ENCODE measurements at regions not wholly inside any gene's neighbourhood (a gene's known extent, or its start where the extent isn't known, plus 50 kb on each side); places are given as distances from the start of the nearest gene placed in this dataset.

- no peaks in the 10 kb centered on the region for H3K9me3 ChIP-seq (replicated peaks in 1 of 2; ENCODE audit: control insufficient read depth in 1 of 2, insufficient read depth in 1 of 2, low read length in 2 of 2)
- no peaks in the 10 kb centered on the region for H3K27me3 ChIP-seq (ENCODE audit: control insufficient read depth in 2 of 2, insufficient read depth in 2 of 2, low read length in 2 of 2)
- H2AFZ ChIP-seq (ENCODE audit: insufficient read depth, low read depth, low read length, poor library complexity, severe bottlenecking): no peak overlapping the region
- H3K79me2 ChIP-seq (ENCODE audit: insufficient read depth, low read length): no peaks in the 10 kb centered on the region
- H3K4me3 Mint-ChIP-seq: no peak overlapping the region
- H3K4me1 Mint-ChIP-seq: peaks cover 4% of the 10 kb centered on the region
- TF ChIP-seq, protein P1, sequence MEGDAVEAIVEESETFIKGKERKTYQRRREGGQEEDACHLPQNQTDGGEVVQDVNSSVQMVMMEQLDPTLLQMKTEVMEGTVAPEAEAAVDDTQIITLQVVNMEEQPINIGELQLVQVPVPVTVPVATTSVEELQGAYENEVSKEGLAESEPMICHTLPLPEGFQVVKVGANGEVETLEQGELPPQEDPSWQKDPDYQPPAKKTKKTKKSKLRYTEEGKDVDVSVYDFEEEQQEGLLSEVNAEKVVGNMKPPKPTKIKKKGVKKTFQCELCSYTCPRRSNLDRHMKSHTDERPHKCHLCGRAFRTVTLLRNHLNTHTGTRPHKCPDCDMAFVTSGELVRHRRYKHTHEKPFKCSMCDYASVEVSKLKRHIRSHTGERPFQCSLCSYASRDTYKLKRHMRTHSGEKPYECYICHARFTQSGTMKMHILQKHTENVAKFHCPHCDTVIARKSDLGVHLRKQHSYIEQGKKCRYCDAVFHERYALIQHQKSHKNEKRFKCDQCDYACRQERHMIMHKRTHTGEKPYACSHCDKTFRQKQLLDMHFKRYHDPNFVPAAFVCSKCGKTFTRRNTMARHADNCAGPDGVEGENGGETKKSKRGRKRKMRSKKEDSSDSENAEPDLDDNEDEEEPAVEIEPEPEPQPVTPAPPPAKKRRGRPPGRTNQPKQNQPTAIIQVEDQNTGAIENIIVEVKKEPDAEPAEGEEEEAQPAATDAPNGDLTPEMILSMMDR (IDR thresholded peaks at IDR 0.05): no peak
- H3K4me3 ChIP-seq (replicated peaks in 1 of 3; ENCODE audit: low read depth in 2 of 3, low read length in 3 of 3): no peak overlapping the region
- no peaks in the 10 kb centered on the region for H3K36me3 Mint-ChIP-seq
- no peak overlapping the region for H3K4me2 ChIP-seq (replicated peaks; ENCODE audit: extremely low read depth, low read length, poor library complexity, severe bottlenecking)
- intact Hi-C loops (cut with micrococcal nuclease): no loop called here
- H3K27me3 Mint-ChIP-seq (ENCODE audit: low read depth in 3 of 3): no peaks in the 10 kb centered on the region
- H3K27ac ChIP-seq (ENCODE audit: low read depth in 1 of 2, low read length in 2 of 2): no peak overlapping the region
- H3K9ac ChIP-seq (ENCODE audit: insufficient read depth, low read length, poor library complexity, severe bottlenecking): no peak overlapping the region
- no peaks in the 10 kb centered on the region for H3K36me3 ChIP-seq (replicated peaks in 1 of 2; ENCODE audit: control insufficient read depth in 1 of 2, insufficient read depth in 2 of 2, low read length in 2 of 2)
- no peaks in the 10 kb centered on the region for H3K4me1 ChIP-seq (ENCODE audit: control insufficient read depth in 1 of 2, insufficient read depth in 2 of 2, low read length in 2 of 2)
- WGBS (ENCODE audit: insufficient coverage): 100% methylated on average over 2 of the region's 2 CpGs
- H3K27ac Mint-ChIP-seq: no peak overlapping the region
- H3K9me3 Mint-ChIP-seq: peaks cover 0 to 4% (median 0%) of the 10 kb centered on the region in 7 donors
- DNase-seq: no peak
- H4K20me1 ChIP-seq (ENCODE audit: insufficient read depth, low read length): no peaks in the 10 kb centered on the region
Measured at GRCh38 chr2:160696087-160696452, 202.5 kb upstream of the RBMS1 start.

DNA sequence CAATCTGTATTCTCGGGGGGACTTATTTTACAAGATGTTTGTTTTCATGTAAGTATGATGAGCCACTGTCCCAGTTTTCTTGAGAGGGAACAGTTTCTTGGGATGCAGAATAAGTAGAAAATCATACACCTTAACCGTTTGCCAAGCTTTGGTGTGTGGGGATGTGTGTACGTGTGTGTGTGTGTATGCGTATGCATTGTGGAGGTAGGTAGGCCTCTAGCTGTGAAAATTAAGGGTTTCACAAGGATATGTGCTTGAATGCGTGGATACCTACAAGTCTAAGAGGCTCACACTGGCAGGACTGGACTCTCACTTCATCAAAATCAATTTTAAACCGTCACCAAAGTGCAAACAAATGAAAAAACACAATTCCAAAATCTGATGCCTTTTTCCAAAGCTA lies 204.2 kb upstream of the RBMS1 start:
- H3K27ac Mint-ChIP-seq: no peak overlapping the region
- Histone ChIP-seq H3K4me1 (ENCODE audit: control insufficient read depth in 1 of 2, insufficient read depth in 2 of 2, low read length in 2 of 2) (no peaks in the 10 kb centered on the region), H3K9me3 (replicated peaks in 1 of 2; ENCODE audit: control insufficient read depth in 1 of 2, insufficient read depth in 1 of 2, low read length in 2 of 2) (no peaks in the 10 kb centered on the region), H3K27me3 (ENCODE audit: control insufficient read depth in 2 of 2, insufficient read depth in 2 of 2, low read length in 2 of 2) (no peaks in the 10 kb centered on the region), H3K4me2 (replicated peaks; ENCODE audit: extremely low read depth, low read length, poor library complexity, severe bottlenecking) (no peak overlapping the region), H3K79me2 (ENCODE audit: insufficient read depth, low read length) (no peaks in the 10 kb centered on the region), H3K36me3 (replicated peaks in 1 of 2; ENCODE audit: control insufficient read depth in 1 of 2, insufficient read depth in 2 of 2, low read length in 2 of 2) (no peaks in the 10 kb centered on the region), H3K27ac (ENCODE audit: low read depth in 1 of 2, low read length in 2 of 2) (no peak overlapping the region), H3K4me3 (replicated peaks in 1 of 3; ENCODE audit: low read depth in 2 of 3, low read length in 3 of 3) (no peak overlapping the region), H2AFZ (ENCODE audit: insufficient read depth, low read depth, low read length, poor library complexity, severe bottlenecking) (no peak overlapping the region), H3K9ac (ENCODE audit: insufficient read depth, low read length, poor library complexity, severe bottlenecking) (no peak overlapping the region), H4K20me1 (ENCODE audit: insufficient read depth, low read length) (no peaks in the 10 kb centered on the region)
- H3K4me1 Mint-ChIP-seq: peaks cover 9% of the 10 kb centered on the region
- intact Hi-C loops (cut with micrococcal nuclease): no loop called here
- TF ChIP-seq, protein P1 (IDR thresholded peaks at IDR 0.05): no peak
- no peak overlapping the region for H3K4me3 Mint-ChIP-seq
- 92% methylated on average over 2 of the region's 6 CpGs for WGBS (ENCODE audit: insufficient coverage)
- H3K9me3 Mint-ChIP-seq: peaks cover 0 to 4% (median 0%) of the 10 kb centered on the region in 7 donors
- H3K27me3 Mint-ChIP-seq (ENCODE audit: low read depth in 3 of 3): peaks cover 0 to 2% (median 0%) of the 10 kb centered on the region in 3 donors
- H3K36me3 Mint-ChIP-seq: no peaks in the 10 kb centered on the region
- no peak for DNase-seq

Measured in CD14-positive monocyte (primary cell).